ENCODE measurements at regions not wholly inside any gene's neighbourhood (a gene's known extent, or its start where the extent isn't known, plus 50 kb on each side); places are given as distances from the start of the nearest gene placed in this dataset.

- no peak overlapping the region for H3K4ac ChIP-seq (ENCODE audit: low read depth, low read length)
- H3K14ac ChIP-seq (ENCODE audit: insufficient read depth, low read length) = no peak overlapping the region
- no peak overlapping the region for H4K5ac ChIP-seq (ENCODE audit: insufficient read length, low read depth, low read length)
- no peaks in the 10 kb centered on the region for H3K9me3 ChIP-seq (ENCODE audit: control insufficient read depth, low read depth, low read length)
- no peak overlapping the region for H3K56ac ChIP-seq (ENCODE audit: insufficient read length, low read depth, low read length)
- no peak overlapping the region for H4K8ac ChIP-seq (replicated peaks; ENCODE audit: insufficient read length, low read depth, low read length)
- H2BK120ac ChIP-seq (ENCODE audit: low read depth, low read length, poor library complexity, severe bottlenecking) = no peak overlapping the region
- H3K27ac Mint-ChIP-seq = no peak overlapping the region
- DNase-seq = no peak
- H3K23me2 ChIP-seq (ENCODE audit: insufficient read length, low read depth, low read length, poor library complexity, severe bottlenecking) = no peaks in the 10 kb centered on the region
- no peaks in the 10 kb centered on the region for H3K27me3 Mint-ChIP-seq (ENCODE audit: low read depth)
- H3K27ac ChIP-seq (ENCODE audit: insufficient read length, low read depth, low read length) = no peak overlapping the region
- H3T11ph ChIP-seq (ENCODE audit: low read length) = no peak overlapping the region
- peaks cover 11 to 59% (median 54%) of the 10 kb centered on the region in 3 experiments; a peak in 6 of 7 replicates for H3K36me3 Mint-ChIP-seq (ENCODE audit: insufficient read depth in 1 of 3, low read depth in 3 of 3)
- H4K91ac ChIP-seq (ENCODE audit: insufficient read length, low read depth, low read length) = no peak overlapping the region
- H3K79me1 ChIP-seq (ENCODE audit: insufficient read depth, low read depth, low read length, poor library complexity, severe bottlenecking) = no peaks in the 10 kb centered on the region
- no peak overlapping the region for H3K23ac ChIP-seq (ENCODE audit: insufficient read length, low read depth, low read length)
- no peaks in the 10 kb centered on the region for H3K9me3 Mint-ChIP-seq
- H4K20me1 ChIP-seq (ENCODE audit: control insufficient read depth, insufficient read depth, insufficient read length) = peaks cover 4% of the 10 kb centered on the region
- no peaks in the 10 kb centered on the region for H3K79me2 ChIP-seq (ENCODE audit: insufficient read depth, low read length)
- no peak overlapping the region for H2AK5ac ChIP-seq (ENCODE audit: insufficient read length, low read length)
- 0 out of 2 replicates have a peak, but pooled peaks cover 1% of the 10 kb centered on the region for H3K4me1 ChIP-seq (ENCODE audit: insufficient read depth, low read length)
- H3K27me3 ChIP-seq (ENCODE audit: insufficient read depth, low read length) = no peaks in the 10 kb centered on the region
- H2AFZ ChIP-seq (ENCODE audit: low read length) = no peak overlapping the region
- H3K4me3 Mint-ChIP-seq = no peak overlapping the region
- H3K9ac ChIP-seq (ENCODE audit: extremely low read depth, insufficient read length, low read length) = no peak overlapping the region
- H2BK12ac ChIP-seq (ENCODE audit: insufficient read length, low read depth, low read length) = no peak overlapping the region
- no peak overlapping the region for H2BK5ac ChIP-seq (ENCODE audit: insufficient read length, low read length)
- H3K4me2 ChIP-seq (ENCODE audit: insufficient read depth, insufficient read length, low read length) = no peak overlapping the region
- no peak overlapping the region for H3K18ac ChIP-seq (ENCODE audit: insufficient read length, low read depth, low read length)
- no CpG with 5 or more reads among the region's 15 CpGs for WGBS (ENCODE audit: extremely low coverage, insufficient read length, low lambda C conversion rate)
- H2BK20ac ChIP-seq (ENCODE audit: low read depth, low read length, poor library complexity, severe bottlenecking) = no peak overlapping the region
- no peak overlapping the region for H2BK15ac ChIP-seq (ENCODE audit: low read depth, low read length)
- peaks cover 13 to 35% of the 10 kb centered on the region in 2 experiments for H3K4me1 Mint-ChIP-seq
- TF ChIP-seq CTCF (conservative IDR thresholded peaks at IDR 0.05) = no peak
Observed at GRCh38 chr12:124429535-124429934, 134.6 kb downstream of the RFLNA start.

All from H9 (cell line).